Activated naive CD4-positive, alpha-beta T cell treated with anti-CD3 and anti-CD28 coated beads for 36 hours (primary cell): ENCODE measurements at regions not wholly inside any gene's neighbourhood (a gene's known extent, or its start where the extent isn't known, plus 50 kb on each side); places are given as distances from the start of the nearest gene placed in this dataset.
"Not testable (repeated sequence)": the region's sequence is repeated elsewhere in the genome, so short reads cannot be mapped to it uniquely, and the experiment has no call there.

Experiments used
- CTCF ChIA-PET: fragments of 350-600 bp; sonication (Branson Sonifier 250); formaldehyde crosslinking; loops from one replicate; lab custom pipeline; 2021; ENCODE audit warnings: antibody characterized with exemption; lab: Charles Lee
- DNase-seq: peaks from one replicate; pipeline ENCODE4 v3.0.0-alpha.2; 2020
- H3K27ac Mint-ChIP-seq: one replicate; pipeline ENCODE4 v1.8.0; 2021; ENCODE audit warnings: mild to moderate bottlenecking, mixed read lengths
- H3K27me3 Mint-ChIP-seq: one replicate; pipeline ENCODE4 v1.8.0; 2021; ENCODE audit warnings: low read depth, mixed read lengths
- H3K36me3 Mint-ChIP-seq: one replicate; pipeline ENCODE4 v1.8.0; 2021; ENCODE audit warnings: low read depth, mixed read lengths
- H3K4me1 Mint-ChIP-seq: one replicate; pipeline ENCODE4 v1.8.0; 2021; ENCODE audit warnings: low read depth, mixed read lengths
- H3K4me3 Mint-ChIP-seq: one replicate; pipeline ENCODE4 v1.8.0; 2021; ENCODE audit warnings: mild to moderate bottlenecking, moderate library complexity, mixed read lengths
- H3K9me3 Mint-ChIP-seq: one replicate; pipeline ENCODE4 v1.8.0; 2021; ENCODE audit warnings: mixed read lengths
- intact Hi-C: fragments of 100-400 bp; cut with micrococcal nuclease; formaldehyde crosslinking; loops from one replicate; pipeline ENCODE4 v1.15.1; 2023

DNA sequence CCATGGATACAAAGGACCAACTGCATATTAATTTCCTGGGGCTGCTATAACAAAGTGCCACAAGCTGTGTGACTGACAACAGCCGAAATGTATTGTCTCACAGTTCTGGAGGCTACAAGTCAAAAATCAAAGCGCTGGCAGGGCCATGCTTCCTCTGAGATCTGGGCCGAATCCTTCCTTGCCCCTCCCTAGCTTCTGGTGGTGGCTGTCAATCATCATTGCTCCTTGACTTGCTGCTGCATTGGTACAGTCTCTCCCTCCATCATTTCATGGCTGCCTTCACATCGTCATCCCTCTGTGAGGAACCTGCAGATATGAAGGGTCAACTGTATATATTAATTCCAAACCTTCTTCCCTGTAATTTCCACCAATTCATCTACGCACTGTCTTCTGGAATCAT is 118.3 kb downstream of the EXOC5 start:
- H3K27ac Mint-ChIP-seq = no peak overlapping the region
- peaks cover 3% of the 10 kb centered on the region for H3K27me3 Mint-ChIP-seq
- intact Hi-C loops = no loop called here
- no peaks in the 10 kb centered on the region for H3K36me3 Mint-ChIP-seq
- CTCF ChIA-PET = no interaction called here
- no peak overlapping the region for H3K4me3 Mint-ChIP-seq
- no peak for DNase-seq
- H3K9me3 Mint-ChIP-seq = no peaks in the 10 kb centered on the region
- H3K4me1 Mint-ChIP-seq = no peaks in the 10 kb centered on the region

- CTCF ChIA-PET = interaction anchor here (0.7 kb wide), 1 partner anchor 861 kb away, joined by 3 read pairs; no protein-coding TSS in a partner anchor
- H3K9me3 Mint-ChIP-seq = peaks cover 1% of the 10 kb centered on the region
- H3K36me3 Mint-ChIP-seq = no peaks in the 10 kb centered on the region
- H3K27me3 Mint-ChIP-seq = no peaks in the 10 kb centered on the region
- no peak overlapping the region for H3K27ac Mint-ChIP-seq
- no peaks in the 10 kb centered on the region for H3K4me1 Mint-ChIP-seq
- intact Hi-C loops = no loop called here
- H3K4me3 Mint-ChIP-seq = no peak overlapping the region
- no peak for DNase-seq
Measured at GRCh38 chr14:57139173-57139572, 129.5 kb downstream of the EXOC5 start.

GRCh38 chr14:57136669-57137328 is 131.9 kb downstream of the EXOC5 start:
- no peak overlapping the region for H3K27ac Mint-ChIP-seq
- H3K36me3 Mint-ChIP-seq = no peaks in the 10 kb centered on the region
- no peaks in the 10 kb centered on the region for H3K27me3 Mint-ChIP-seq
- intact Hi-C loops = no loop called here
- no peak for DNase-seq
- H3K9me3 Mint-ChIP-seq = peaks cover 1% of the 10 kb centered on the region
- H3K4me1 Mint-ChIP-seq = no peaks in the 10 kb centered on the region
- CTCF ChIA-PET = no interaction called here
- no peak overlapping the region for H3K4me3 Mint-ChIP-seq

DNA sequence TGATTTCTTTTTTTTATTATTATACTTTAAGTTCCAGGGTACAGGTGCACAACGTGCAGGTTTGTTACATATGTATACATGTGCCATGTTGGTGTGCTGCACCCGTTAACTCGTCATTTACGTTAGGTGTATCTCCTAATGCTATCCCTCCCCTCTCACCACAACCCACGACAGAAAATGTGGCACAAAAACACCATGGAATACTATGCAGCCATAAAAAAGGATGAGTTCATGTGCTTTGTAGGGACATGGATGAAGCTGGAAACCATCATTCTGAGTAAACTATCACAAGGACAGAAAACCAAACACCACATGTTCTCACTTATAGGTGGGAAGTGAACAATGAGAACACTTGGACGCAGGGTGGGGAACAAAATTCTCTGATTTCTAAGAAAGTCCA is 140.9 kb downstream of the EXOC5 start:
- H3K9me3 Mint-ChIP-seq, intact Hi-C loops, H3K36me3 Mint-ChIP-seq, H3K4me3 Mint-ChIP-seq, H3K4me1 Mint-ChIP-seq, CTCF ChIA-PET, DNase-seq, H3K27ac Mint-ChIP-seq: not testable (repeated sequence)
- H3K27me3 Mint-ChIP-seq = peaks cover 17% of the 10 kb centered on the region

DNA sequence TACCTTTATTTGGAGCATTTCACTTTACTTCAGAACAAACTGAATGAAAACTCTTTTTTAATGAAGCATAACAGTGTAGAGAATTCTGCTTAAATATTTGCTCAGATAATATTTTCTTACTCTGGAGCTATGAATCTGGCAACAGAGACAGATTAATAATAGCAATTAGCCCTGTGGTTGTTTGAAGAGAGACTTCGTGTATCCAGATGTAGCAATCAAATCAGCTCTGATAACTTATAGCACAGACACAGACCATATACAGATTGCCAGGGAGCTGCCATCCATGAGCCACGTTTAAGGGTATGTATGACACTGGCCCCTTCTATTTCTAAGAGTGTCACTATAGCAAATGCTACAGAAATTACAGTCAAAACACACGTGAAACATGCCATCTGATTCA is 146.6 kb downstream of the EXOC5 start:
- Mint-ChIP-seq H3K9me3 (no peaks in the 10 kb centered on the region), H3K27ac (no peak overlapping the region), H3K27me3 (peaks cover 14% of the 10 kb centered on the region), H3K4me1 (no peaks in the 10 kb centered on the region), H3K4me3 (no peak overlapping the region), H3K36me3 (no peaks in the 10 kb centered on the region)
- intact Hi-C loops = no loop called here
- no peak for DNase-seq
- CTCF ChIA-PET = interaction anchor here (0.6 kb wide), 1 partner anchor 554 kb away, joined by 5 read pairs; no protein-coding TSS in a partner anchor

DNA sequence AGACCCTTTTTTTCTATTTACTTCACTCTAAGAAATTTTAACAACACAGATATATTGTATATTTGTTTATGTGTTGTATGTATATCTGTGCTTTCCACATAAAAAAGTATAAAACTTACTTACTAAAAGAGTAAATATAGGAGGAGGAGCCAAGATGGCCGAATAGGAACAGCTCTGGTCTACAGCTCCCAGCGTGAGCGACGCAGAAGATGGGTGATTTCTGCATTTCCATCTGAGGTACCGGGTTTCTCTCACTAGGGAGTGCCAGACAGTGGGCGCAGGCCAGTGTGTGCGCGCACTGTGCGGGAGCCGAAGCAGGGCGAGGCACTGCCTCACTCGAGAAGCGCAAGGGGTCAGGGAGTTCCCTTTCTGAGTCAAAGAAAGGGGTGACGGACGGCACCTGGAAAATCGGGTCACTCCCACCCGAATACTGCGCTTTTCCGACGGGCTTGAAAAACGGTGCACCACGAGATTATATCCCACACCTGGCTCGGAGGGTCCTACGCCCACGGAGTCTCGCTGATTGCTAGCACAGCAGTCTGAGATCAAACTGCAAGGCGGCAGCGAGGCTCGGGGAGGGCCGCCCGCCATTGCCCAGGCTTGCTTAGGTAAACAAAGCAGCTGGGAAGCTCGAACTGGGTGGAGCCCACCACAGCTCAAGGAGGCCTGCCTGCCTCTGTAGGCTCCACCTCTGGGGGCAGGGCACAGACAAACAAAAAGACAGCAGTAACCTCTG is 156.5 kb downstream of the EXOC5 start:
- intact Hi-C loops, H3K4me3 Mint-ChIP-seq, H3K36me3 Mint-ChIP-seq, H3K27ac Mint-ChIP-seq, H3K4me1 Mint-ChIP-seq, CTCF ChIA-PET, DNase-seq: not testable (repeated sequence)
- Mint-ChIP-seq H3K27me3 (peaks cover 17% of the 10 kb centered on the region), H3K9me3 (peaks cover 14% of the 10 kb centered on the region)

- Mint-ChIP-seq H3K27me3 (peaks cover 17% of the 10 kb centered on the region), H3K9me3 (peaks cover 14% of the 10 kb centered on the region)
- H3K4me3 Mint-ChIP-seq, H3K4me1 Mint-ChIP-seq, DNase-seq, intact Hi-C loops, H3K36me3 Mint-ChIP-seq, CTCF ChIA-PET, H3K27ac Mint-ChIP-seq: not testable (repeated sequence)
Measured at GRCh38 chr14:57110411-57110810, 158.3 kb downstream of the EXOC5 start.

GRCh38 chr14:57091030-57091608 is 177.6 kb downstream of the EXOC5 start:
- peaks cover 6% of the 10 kb centered on the region for H3K9me3 Mint-ChIP-seq
- CTCF ChIA-PET = no interaction called here
- no peaks in the 10 kb centered on the region for H3K4me1 Mint-ChIP-seq
- H3K27me3 Mint-ChIP-seq = peaks cover 8% of the 10 kb centered on the region
- intact Hi-C loops = no loop called here
- no peak overlapping the region for H3K27ac Mint-ChIP-seq
- H3K36me3 Mint-ChIP-seq = peaks cover 1% of the 10 kb centered on the region
- DNase-seq = no peak
- H3K4me3 Mint-ChIP-seq = no peak overlapping the region

DNA sequence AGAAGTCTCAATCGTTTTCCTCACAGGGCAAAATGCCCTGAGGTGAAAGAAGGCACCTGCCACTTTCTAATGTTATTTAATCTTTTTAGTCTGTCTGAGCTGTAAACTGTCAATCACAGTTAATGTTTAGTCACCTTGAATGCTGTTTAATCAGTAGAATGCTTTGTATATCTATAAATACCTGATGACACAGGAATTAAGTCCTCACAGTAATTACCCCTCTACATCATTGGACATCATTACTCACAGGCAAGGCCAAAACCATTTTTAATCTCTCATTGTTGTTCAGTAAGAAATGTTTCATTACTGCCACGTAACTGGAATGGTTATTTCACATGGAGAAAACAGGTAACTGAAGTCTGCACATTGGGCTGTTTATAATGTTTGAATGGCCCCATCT is 178.8 kb downstream of the EXOC5 start:
- intact Hi-C loops = no loop called here
- no peaks in the 10 kb centered on the region for H3K4me1 Mint-ChIP-seq
- H3K36me3 Mint-ChIP-seq = peaks cover under 1% of the 10 kb centered on the region
- H3K9me3 Mint-ChIP-seq = peaks cover under 1% of the 10 kb centered on the region
- no peak for DNase-seq
- H3K4me3 Mint-ChIP-seq = no peak overlapping the region
- H3K27me3 Mint-ChIP-seq = peaks cover 7% of the 10 kb centered on the region
- CTCF ChIA-PET = no interaction called here
- H3K27ac Mint-ChIP-seq = no peak overlapping the region

DNA sequence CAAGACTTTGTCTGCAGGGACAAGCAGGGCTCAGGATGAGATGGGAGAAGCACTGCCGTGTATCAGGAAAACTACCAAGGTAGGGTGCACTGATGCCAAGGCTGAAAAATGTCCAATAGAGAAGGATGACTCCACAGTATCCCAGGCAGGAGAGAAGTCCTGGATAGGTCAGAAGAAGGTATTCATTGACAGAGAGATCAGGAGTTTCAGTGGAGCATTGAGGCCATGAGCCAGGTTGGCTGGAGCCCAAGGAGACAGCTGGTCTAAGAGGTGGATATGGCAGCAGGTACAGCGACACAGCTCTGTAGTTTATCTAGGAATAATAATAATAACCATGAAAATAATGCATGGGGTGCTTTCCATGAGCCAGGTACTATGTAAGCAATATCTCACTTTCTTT is 180.9 kb downstream of the EXOC5 start:
- intact Hi-C loops = no loop called here
- H3K4me3 Mint-ChIP-seq = no peak overlapping the region
- H3K4me1 Mint-ChIP-seq = no peaks in the 10 kb centered on the region

GRCh38 chr14:57086271-57087162 is 182.2 kb downstream of the EXOC5 start:
- no peak overlapping the region for H3K27ac Mint-ChIP-seq
- intact Hi-C loops = no loop called here
- CTCF ChIA-PET = no interaction called here
- H3K4me1 Mint-ChIP-seq = no peaks in the 10 kb centered on the region
- H3K9me3 Mint-ChIP-seq = no peaks in the 10 kb centered on the region
- H3K4me3 Mint-ChIP-seq = no peak overlapping the region
- DNase-seq = no peak
- H3K36me3 Mint-ChIP-seq = no peaks in the 10 kb centered on the region
- peaks cover 14% of the 10 kb centered on the region for H3K27me3 Mint-ChIP-seq

More for the DNA sequence above, 180.9 kb downstream of the EXOC5 start:
- Mint-ChIP-seq H3K9me3 (no peaks in the 10 kb centered on the region), H3K27me3 (peaks cover 14% of the 10 kb centered on the region), H3K36me3 (no peaks in the 10 kb centered on the region), H3K27ac (no peak overlapping the region)
- DNase-seq = no peak
- CTCF ChIA-PET = no interaction called here

DNA sequence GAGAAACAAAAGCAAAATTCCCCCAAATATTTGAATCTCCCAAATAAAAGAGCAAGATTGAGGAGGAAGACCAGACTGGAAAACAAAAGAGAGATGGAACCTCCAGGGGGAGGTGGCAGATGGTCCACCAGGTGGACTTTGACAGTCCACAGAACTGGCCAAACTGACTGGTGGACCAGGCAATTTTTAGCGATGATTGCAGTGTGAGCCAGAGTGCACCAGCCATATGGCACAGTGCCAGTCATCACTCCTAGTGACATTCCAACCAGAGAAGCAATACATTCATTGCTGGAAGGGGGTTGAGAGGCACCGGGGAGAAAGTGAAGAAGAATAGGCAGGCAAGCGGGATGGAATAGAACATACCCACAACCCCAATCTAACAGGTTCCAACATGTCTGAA is 182.9 kb downstream of the EXOC5 start:
- H3K9me3 Mint-ChIP-seq = no peaks in the 10 kb centered on the region
- CTCF ChIA-PET = no interaction called here
- intact Hi-C loops = no loop called here

More for the DNA sequence above, 182.9 kb downstream of the EXOC5 start:
- H3K36me3 Mint-ChIP-seq = no peaks in the 10 kb centered on the region
- DNase-seq = no peak
- H3K27me3 Mint-ChIP-seq = peaks cover 14% of the 10 kb centered on the region
- H3K4me1 Mint-ChIP-seq = no peaks in the 10 kb centered on the region
- no peak overlapping the region for H3K27ac Mint-ChIP-seq
- H3K4me3 Mint-ChIP-seq = no peak overlapping the region
